C4-2B (cell line): ENCODE measurements at regions not wholly inside any gene's neighbourhood (a gene's known extent, or its start where the extent isn't known, plus 50 kb on each side); places are given as distances from the start of the nearest gene placed in this dataset.

Experiments used
- H3K27ac ChIP-seq: fragments of 450-650 bp; 2 replicates; pipeline ENCODE4 v1.5.1; 2017
- CTCF ChIP-seq: fragments of 450-650 bp; conservative IDR thresholded peaks from 2 replicates; pipeline ENCODE4 v1.5.1; 2017; ENCODE audit warnings: mild to moderate bottlenecking
- ZFX ChIP-seq: fragments of 450-650 bp; IDR thresholded peaks from 2 replicates; pipeline ENCODE4 v1.6.1; 2017

DNA sequence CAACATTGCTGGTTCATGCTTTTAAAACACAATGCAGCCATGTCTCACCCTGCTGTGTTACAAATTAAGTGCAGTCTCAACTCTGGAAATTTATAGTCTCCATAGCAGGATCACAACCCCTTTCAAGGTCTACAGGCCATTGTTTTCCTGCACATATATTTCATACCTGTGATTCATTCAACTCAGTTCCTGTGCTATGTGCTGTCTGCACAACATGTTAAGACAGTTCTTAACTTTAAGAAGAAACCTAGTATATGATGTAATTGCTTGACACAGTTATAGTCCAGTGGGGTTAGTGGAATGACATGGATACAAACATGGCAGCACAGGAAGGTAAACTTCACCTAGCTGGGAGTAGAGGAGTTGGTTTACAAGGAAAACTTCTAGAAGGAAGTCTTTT lies 106.4 kb downstream of the IFI44 start:
- H3K27ac ChIP-seq = no peak overlapping the region
- TF ChIP-seq CTCF (no peak), ZFX (no peak)

- H3K27ac ChIP-seq = no peak overlapping the region
- TF ChIP-seq CTCF = no peak
- no peak for TF ChIP-seq ZFX
Measured at GRCh38 chr1:78758506-78758905, 108.9 kb downstream of the IFI44 start.

DNA sequence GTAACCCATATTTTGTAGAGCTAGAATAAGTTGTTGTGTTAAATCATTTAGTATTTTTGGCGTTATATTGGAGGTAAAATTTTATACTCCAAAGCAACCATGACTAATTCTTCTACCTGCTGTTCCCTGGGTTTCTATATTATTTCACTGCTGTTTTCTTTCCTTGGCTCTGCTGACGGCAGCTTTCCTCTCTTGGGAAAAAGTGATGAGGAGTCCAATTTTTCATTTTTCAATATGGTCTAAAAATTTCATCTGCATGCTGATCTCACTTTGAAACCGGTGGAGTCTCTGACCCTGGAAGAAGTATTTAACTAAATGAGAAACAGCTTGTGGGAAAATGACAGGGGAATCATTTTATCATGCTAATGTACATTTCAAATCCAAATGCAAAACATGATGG lies 110.2 kb downstream of the IFI44 start:
- H3K27ac ChIP-seq = no peak overlapping the region
- TF ChIP-seq CTCF (no peak), ZFX (no peak)

DNA sequence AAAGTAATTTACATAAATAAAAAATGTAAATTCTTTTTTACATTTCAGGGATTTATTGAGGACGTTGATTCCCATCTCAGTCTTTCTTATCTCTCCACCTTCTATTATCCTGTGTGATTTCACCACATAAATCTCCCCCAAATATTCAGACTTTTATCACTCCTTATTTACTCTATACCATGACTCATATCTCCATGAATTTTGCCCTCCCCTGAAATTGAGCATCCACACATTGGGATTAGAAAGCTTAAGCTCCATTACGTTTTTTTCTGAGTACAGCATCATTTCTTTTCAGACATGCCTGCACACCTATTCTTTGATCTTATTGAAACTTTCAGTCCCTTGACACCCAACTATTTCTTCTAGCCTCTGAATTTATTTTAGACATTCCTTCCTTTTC lies 111.2 kb downstream of the IFI44 start:
- no peak for TF ChIP-seq ZFX
- TF ChIP-seq CTCF = no peak
- H3K27ac ChIP-seq = no peak overlapping the region

- H3K27ac ChIP-seq = no peak overlapping the region
Measured at GRCh38 chr1:78762113-78762512, 112.5 kb downstream of the IFI44 start.

GRCh38 chr1:78765489-78765888 lies 115.9 kb downstream of the IFI44 start:
- TF ChIP-seq ZFX = no peak
- no peak for TF ChIP-seq CTCF
- no peak overlapping the region for H3K27ac ChIP-seq

More at GRCh38 chr1:78762113-78762512, 112.5 kb downstream of the IFI44 start:
- TF ChIP-seq ZFX (no peak), CTCF (no peak)

- no peak overlapping the region for H3K27ac ChIP-seq
- TF ChIP-seq ZFX = no peak
- TF ChIP-seq CTCF = no peak
Measured at GRCh38 chr1:78779831-78780230, 130.2 kb downstream of the IFI44 start.
